WTC11 (cell line): ENCODE measurements at regions not wholly inside any gene's neighbourhood (a gene's known extent, or its start where the extent isn't known, plus 50 kb on each side); places are given as distances from the start of the nearest gene placed in this dataset.

Experiments used
- ELF4 ChIP-seq: sonication (generic); formaldehyde crosslinking; IDR thresholded peaks from 2 replicates; pipeline ENCODE4 v1.8.1; 2022; ENCODE audit warnings: low read depth, mild to moderate bottlenecking, moderate library complexity, missing genetic modification reagents
- TF ChIP-seq, protein P1 (sequence below): fragments of 200-600 bp; IDR thresholded peaks from 2 replicates; pipeline ENCODE4 v1.8.0; 2022; ENCODE audit warnings: antibody characterized with exemption

DNA sequence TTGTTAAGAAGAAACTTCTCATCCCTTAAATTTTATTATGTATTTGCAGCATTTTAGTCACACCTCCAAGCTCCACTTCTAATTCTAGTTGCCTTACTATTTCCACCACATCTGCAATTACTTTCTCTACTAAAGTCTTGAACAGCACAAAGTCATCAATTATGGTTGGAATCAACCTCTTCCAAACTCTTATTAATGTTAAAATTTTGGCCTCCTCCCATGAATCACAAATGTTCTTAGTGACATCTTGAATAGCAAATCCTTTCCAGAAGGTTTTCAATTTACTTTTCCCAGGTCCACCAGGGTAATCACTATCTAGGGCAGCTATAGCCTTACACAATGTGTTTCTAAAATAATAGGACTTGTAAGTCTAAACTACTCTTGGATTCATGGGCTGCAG lies 126.3 kb upstream of the POM121L12 start:
- TF ChIP-seq, protein P1, sequence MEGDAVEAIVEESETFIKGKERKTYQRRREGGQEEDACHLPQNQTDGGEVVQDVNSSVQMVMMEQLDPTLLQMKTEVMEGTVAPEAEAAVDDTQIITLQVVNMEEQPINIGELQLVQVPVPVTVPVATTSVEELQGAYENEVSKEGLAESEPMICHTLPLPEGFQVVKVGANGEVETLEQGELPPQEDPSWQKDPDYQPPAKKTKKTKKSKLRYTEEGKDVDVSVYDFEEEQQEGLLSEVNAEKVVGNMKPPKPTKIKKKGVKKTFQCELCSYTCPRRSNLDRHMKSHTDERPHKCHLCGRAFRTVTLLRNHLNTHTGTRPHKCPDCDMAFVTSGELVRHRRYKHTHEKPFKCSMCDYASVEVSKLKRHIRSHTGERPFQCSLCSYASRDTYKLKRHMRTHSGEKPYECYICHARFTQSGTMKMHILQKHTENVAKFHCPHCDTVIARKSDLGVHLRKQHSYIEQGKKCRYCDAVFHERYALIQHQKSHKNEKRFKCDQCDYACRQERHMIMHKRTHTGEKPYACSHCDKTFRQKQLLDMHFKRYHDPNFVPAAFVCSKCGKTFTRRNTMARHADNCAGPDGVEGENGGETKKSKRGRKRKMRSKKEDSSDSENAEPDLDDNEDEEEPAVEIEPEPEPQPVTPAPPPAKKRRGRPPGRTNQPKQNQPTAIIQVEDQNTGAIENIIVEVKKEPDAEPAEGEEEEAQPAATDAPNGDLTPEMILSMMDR = no peak
- no peak for TF ChIP-seq ELF4
